Stimulated activated CD8-positive, alpha-beta memory T cell treated with anti-CD3 and anti-CD28 coated beads, Interleukin-4, amount 100 ng/mL, for 1 hour (primary cell): ENCODE measurements at regions not wholly inside any gene's neighbourhood (a gene's known extent, or its start where the extent isn't known, plus 50 kb on each side); places are given as distances from the start of the nearest gene placed in this dataset.
"Not testable (repeated sequence)": the region's sequence is repeated elsewhere in the genome, so short reads cannot be mapped to it uniquely, and the experiment has no call there.

Experiments used
- DNase-seq, 2 donors: peaks; one replicate each; pipeline ENCODE4 v3.0.0-alpha.2; 2020; ENCODE audit warnings: low read depth in 2 of 2, low spot score in 1 of 2

GRCh38 chr4:19181631-19182030 is 1070.1 kb upstream of the SLIT2 start:
- DNase-seq, result not testable (repeated sequence)

DNA sequence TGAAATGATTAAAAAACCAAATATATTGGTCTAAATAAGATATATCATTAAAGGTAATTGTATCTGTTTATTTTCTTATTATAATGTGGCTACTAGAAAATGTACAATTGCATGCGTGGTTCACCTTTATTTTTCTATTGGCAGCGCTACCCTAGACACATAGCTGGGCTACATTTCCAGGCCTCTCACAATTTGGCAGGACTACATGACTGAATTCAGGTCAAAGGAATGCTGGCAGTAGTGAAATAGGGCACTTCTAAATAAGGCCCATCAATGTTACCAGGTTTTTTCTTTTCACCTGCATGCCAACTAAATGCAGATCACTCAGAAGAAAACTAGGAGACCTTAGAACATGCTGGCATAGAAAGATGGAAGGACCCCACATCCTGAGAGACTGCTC is 1072.9 kb upstream of the SLIT2 start:
- no peak for DNase-seq

DNA sequence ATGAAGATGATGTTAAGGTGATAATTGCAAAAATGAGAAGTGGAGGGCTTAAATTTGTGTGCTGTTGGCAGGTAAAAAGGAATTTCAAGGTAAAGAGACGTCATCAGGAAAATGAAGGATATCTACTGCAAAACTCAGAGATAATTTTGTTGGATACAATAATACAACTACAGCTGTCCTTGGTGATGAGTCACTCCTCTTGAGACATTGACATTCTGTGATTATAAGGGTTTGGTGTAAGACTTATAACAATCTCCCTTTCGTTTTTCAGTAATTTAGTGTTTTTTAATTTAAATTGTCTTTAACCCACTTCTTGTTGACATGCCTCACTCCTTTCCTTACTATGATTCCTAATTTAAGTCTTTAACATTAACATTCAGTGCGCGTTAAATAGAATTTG is 1074.1 kb upstream of the SLIT2 start:
- no peak for DNase-seq

- DNase-seq, result no peak
Measured at GRCh38 chr4:19171832-19172231, 1079.9 kb upstream of the SLIT2 start.

- no peak for DNase-seq
Measured at GRCh38 chr4:19167311-19167710, 1084.4 kb upstream of the SLIT2 start.

DNA sequence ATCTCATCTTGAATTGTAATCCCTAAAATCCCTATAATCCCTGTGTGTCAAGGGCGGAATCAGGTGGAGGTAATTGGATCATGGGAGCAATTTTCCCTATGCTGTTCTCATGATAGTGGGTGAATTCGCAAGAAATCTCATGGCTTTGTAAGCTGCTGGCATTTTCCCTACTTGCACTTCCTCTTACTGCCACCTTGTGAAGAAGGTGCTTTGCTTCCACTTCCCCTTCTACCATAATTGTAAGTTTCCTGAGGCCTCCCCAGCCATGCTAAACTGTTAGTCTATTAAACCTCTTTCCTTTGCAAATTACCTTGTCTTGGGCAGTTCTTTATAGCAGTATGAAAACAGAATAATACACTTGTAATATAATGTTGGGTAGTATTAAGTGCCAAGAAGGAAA is 1087.4 kb upstream of the SLIT2 start:
- DNase-seq, result no peak

- DNase-seq, result no peak
Measured at GRCh38 chr4:19159874-19160273, 1091.8 kb upstream of the SLIT2 start.

DNA sequence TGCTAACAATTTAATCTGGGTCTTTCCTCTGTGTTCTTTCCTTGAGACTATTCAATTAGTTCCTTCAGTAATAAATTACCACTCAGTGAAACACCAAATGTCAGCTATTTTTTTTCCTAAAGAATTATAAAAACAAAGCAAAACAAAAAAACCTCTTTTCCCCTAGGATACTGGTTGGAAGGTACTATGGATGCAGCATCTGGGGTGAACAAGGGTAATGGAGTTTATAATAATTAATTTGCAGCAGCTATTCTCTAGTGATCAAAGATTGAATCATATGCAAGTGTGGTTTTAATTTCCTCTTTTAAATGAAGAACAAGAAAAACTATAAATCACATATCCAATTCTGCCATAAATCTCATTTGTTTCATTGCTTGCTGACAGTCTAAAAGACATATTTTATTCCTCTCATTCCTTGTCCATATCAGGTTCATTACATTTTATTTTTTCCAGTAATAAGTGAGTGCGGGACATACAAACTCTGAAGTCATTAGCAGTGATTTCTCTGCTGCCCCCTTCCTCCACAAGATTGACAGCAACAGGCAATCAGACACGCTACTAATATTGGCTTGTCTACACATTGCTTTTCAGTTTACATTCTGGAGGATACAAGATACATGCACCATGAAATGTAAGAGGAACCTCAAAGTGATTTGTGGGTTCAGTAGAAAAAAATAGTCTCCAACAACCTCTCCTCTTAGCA is 1093.4 kb upstream of the SLIT2 start:
- no peak for DNase-seq

- DNase-seq, result no peak
Measured at GRCh38 chr4:19156786-19157185, 1094.9 kb upstream of the SLIT2 start.

GRCh38 chr4:19155568-19155967 is 1096.1 kb upstream of the SLIT2 start:
- DNase-seq, result no peak

GRCh38 chr4:19154267-19154666 is 1097.4 kb upstream of the SLIT2 start:
- DNase-seq, result not testable (repeated sequence)

DNA sequence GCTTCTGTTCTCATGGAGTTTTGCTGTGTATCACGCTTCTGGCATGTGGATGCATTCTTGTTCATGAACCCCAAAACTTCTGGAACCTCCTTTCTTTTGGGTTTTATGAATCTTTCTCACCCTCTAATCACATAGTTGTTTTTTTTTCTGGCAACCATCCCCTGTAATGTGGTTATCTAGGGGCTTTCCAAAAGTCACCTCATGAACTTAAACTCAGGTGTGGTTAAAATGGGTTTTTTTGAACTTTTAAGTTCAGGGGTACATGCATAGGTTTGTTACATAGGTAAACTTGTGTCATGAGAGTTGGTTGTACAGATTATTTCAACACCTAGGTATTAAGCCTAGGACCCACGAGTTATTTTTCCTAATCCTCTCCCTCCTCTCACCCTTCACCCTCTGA is 1099.4 kb upstream of the SLIT2 start:
- DNase-seq, result no peak

GRCh38 chr4:19151684-19152083 is 1100.0 kb upstream of the SLIT2 start:
- DNase-seq, result no peak

GRCh38 chr4:19146038-19146437 is 1105.7 kb upstream of the SLIT2 start:
- DNase-seq, result no peak

DNA sequence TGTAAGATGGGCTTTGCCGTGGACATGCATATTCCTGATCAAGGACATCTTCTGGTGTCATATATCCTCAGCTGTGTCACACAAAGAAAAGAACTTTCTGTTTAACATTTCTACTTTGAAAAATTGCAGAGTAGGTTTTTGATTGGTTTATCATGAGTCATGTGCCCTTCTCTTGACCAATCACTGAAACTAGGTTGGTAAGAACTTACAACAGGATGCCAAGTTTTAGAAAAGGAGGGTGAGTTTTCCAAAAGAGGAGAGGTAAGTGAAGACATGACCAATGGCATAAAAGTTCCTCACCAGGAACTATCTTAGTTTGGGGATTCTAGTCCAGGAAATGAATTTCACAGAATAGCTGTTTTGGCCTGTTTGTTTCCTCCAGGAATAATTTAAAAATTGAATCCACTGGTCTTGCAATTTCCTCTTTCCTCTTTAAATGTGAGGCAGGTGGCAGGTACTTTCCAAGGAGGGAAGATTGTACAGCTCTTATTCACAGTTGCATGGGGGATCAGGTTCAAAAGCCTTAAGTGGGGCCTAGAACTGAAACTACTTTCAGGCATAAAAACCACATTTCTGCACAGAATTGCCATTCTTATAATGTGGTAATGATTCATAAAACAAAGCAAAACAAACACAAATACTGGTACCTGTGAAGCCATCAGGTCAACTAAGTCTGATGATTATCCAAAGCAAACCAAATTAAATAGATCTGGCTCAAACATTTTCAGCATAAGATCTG is 1114.5 kb upstream of the LCORL start:
- no peak for DNase-seq

DNA sequence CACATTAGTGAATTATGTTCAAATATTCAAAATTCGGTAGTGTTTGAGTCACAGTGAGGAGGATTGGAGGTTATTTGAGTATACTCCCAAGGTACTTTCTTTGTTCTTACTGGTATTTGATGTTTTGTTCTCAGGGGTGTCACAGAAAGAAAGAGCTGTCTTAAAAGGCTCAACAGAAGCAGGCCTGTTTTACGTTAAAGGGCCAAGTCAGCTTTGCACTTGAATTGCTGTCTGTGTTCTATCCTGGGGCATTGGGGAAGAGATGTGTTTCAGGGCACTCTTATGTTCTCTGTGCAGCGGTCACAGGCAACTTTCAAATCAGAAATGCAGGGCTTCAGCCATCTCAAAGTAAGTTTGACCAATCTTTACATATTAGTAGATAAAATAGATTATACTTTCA is 1113.1 kb upstream of the LCORL start:
- no peak for DNase-seq

DNA sequence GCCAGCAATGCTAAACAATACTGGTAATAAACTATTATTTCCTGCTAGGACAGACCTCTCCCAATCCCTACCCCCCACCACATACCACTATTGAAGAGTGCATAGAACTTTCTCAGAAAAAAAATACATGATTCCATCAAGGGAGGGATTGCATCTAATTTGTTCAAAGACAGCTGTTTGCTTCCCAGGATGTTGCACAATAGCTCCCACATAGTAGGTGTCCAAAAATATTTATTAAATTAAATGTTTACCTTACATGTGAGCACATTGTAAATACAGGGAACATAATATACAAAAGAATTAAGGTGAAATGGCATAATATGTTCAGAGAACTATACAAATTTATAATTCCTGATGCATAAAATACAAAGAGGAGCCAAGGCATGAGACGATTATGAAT is 1111.8 kb upstream of the LCORL start:
- no peak for DNase-seq

- no peak for DNase-seq
Measured at GRCh38 chr4:19130866-19131265, 1109.3 kb upstream of the LCORL start.

GRCh38 chr4:19128176-19128575 is 1106.6 kb upstream of the LCORL start:
- DNase-seq, result no peak

DNA sequence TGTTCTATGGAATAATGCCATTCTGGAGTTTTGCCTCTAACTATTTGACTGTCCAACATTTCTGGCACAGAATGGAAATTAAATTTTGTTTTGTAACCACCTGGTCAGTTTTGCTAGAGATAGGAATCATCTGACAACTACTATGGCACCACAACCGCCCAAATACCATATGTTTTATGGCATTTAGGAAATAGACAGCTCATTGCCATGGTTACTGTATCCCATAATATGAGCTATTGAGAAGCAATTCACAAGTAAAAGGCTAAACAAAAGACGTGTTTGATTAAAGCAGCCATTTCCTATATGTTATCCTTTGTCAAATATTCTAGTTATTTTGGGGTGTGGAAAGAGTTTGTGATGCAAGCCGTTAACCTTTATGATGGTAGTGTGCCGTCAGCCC is 1105.3 kb upstream of the LCORL start:
- no peak for DNase-seq

DNA sequence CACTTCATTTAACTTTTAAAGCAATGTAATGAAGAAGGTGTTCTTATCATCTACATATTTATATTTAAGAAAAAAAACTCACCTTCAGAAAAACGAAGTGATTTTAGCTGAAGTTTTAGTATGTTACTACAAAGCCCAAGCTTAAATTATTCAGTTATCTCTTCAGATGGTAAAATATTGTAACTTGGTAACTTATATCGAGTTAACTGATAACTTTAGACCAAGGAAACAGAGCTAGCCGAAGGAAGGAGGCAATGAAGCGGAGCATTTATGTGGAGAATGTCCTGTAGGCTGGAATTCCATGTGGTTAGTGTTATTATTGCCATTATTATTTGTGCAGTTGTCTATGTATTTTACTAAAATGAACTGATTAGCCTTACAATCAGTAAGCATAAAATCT is 1102.1 kb upstream of the LCORL start:
- DNase-seq, result no peak

DNA sequence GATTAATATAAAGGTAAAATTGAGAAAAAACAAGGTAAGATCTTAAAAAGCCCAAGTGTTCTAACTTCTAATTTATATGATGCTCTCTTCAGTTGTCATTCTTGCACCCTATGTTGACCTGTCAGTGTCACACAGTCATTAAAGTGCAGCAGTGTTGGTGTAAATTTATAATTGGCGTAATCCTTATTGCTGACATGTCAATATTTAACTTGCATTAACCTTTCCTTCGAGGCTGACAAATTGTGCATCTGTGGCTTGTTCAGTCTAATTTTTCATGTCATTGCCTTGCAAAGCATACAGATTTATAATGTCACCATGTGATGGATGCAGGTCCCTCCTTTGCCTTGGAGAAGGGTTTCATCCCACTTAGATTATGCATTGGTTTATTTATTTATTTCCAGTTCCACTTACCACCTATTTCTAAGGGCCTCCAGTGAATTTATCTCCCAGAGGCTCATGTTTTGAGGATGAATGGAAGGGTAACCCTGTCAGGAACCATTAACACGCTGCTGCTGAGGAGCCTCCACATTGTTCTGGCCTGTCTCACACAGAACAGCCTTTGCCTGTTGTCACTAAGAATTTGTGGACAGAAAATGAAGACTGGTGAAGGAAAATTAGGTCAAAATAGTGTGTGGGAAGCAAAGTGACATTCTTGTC is 1098.5 kb upstream of the LCORL start:
- DNase-seq, result no peak
